ENCODE measurements at regions not wholly inside any gene's neighbourhood (a gene's known extent, or its start where the extent isn't known, plus 50 kb on each side); places are given as distances from the start of the nearest gene placed in this dataset.

DNA sequence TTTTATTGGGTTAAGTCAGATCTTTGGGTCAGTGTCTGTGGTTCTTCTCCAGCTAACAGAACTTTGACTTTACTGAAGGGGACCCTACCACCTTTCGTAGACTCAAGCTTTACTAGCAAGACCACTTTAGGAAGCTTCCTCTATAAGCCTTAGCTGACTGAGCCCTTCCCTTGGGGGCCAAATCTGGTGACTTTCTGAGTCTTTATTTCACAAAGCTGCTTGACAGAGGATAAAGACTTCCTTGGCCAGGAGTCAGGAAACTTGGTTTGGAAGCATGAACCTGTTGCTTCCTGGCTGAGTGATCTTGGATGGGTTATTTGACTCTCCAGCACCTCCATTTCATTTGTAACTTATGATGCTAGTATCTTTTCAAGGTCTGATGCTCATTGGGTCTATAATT lies 466.7 kb downstream of the TYW1 start:
- Histone ChIP-seq H3K4me3 (ENCODE audit: insufficient read depth, low read length) (no peak overlapping the region), H4K20me1 (ENCODE audit: insufficient read depth, low read length) (no peaks in the 10 kb centered on the region), H3K79me2 (ENCODE audit: insufficient read depth, low read length) (no peaks in the 10 kb centered on the region), H3K36me3 (ENCODE audit: insufficient read depth, low read length) (no peaks in the 10 kb centered on the region), H3K4me1 (ENCODE audit: insufficient read depth, low read length) (no peaks in the 10 kb centered on the region), H3K27me3 (ENCODE audit: insufficient read depth, low read length) (no peaks in the 10 kb centered on the region), H3K9me3 (ENCODE audit: low read depth, low read length) (no peaks in the 10 kb centered on the region), H3K4me2 (ENCODE audit: insufficient read depth, low read length) (no peak overlapping the region), H3K27ac (ENCODE audit: low read depth, low read length) (no peak overlapping the region), H2AFZ (ENCODE audit: low read length) (no peak overlapping the region)
- TF ChIP-seq CTCF (IDR thresholded peaks at IDR 0.05; ENCODE audit: extremely low read depth, low read depth, low read length): no peak
- no peak for DNase-seq (ENCODE audit: insufficient read length, low spot score, missing footprints)

GRCh38 chr7:67463983-67464382 lies 467.4 kb downstream of the TYW1 start:
- Histone ChIP-seq H3K4me2 (ENCODE audit: insufficient read depth, low read length) (no peak overlapping the region), H3K27ac (ENCODE audit: low read depth, low read length) (no peak overlapping the region), H3K36me3 (ENCODE audit: insufficient read depth, low read length) (no peaks in the 10 kb centered on the region), H3K4me3 (ENCODE audit: insufficient read depth, low read length) (no peak overlapping the region), H4K20me1 (ENCODE audit: insufficient read depth, low read length) (no peaks in the 10 kb centered on the region), H3K27me3 (ENCODE audit: insufficient read depth, low read length) (no peaks in the 10 kb centered on the region), H2AFZ (ENCODE audit: low read length) (no peak overlapping the region), H3K9me3 (ENCODE audit: low read depth, low read length) (no peaks in the 10 kb centered on the region), H3K4me1 (ENCODE audit: insufficient read depth, low read length) (no peaks in the 10 kb centered on the region), H3K79me2 (ENCODE audit: insufficient read depth, low read length) (no peaks in the 10 kb centered on the region)
- TF ChIP-seq CTCF (IDR thresholded peaks at IDR 0.05; ENCODE audit: extremely low read depth, low read depth, low read length): no peak
- DNase-seq (ENCODE audit: insufficient read length, low spot score, missing footprints): no peak

DNA sequence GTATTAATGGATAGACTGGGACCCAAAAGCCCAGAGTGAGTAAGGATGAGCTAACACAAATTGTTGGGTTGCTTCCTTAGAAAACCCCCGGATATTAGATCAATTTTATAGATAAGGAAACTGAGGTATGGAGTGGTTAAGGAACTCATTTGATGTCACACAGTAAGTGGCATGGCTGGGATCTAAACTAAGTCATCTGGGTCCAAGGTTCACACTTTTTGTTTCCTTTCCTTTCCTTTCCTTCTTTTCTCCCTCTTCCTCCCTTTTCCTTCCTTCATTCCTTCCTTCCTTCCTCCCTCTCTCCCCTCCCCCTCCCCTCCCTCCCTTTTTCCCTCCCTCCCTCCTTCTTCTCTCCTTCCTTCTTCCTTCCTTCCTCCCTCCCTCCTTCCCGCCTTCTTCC lies 469.5 kb downstream of the TYW1 start:
- H3K27ac ChIP-seq (ENCODE audit: low read depth, low read length): no peak overlapping the region
- no peak overlapping the region for H3K4me3 ChIP-seq (ENCODE audit: insufficient read depth, low read length)
- H3K4me1 ChIP-seq (ENCODE audit: insufficient read depth, low read length): no peaks in the 10 kb centered on the region
- no peak for TF ChIP-seq CTCF (IDR thresholded peaks at IDR 0.05; ENCODE audit: extremely low read depth, low read depth, low read length)
- no peaks in the 10 kb centered on the region for H4K20me1 ChIP-seq (ENCODE audit: insufficient read depth, low read length)
- H2AFZ ChIP-seq (ENCODE audit: low read length): no peak overlapping the region
- H3K4me2 ChIP-seq (ENCODE audit: insufficient read depth, low read length): no peak overlapping the region
- no peaks in the 10 kb centered on the region for H3K36me3 ChIP-seq (ENCODE audit: insufficient read depth, low read length)
- DNase-seq (ENCODE audit: insufficient read length, low spot score, missing footprints): no peak
- H3K27me3 ChIP-seq (ENCODE audit: insufficient read depth, low read length): no peaks in the 10 kb centered on the region
- no peaks in the 10 kb centered on the region for H3K79me2 ChIP-seq (ENCODE audit: insufficient read depth, low read length)
- no peaks in the 10 kb centered on the region for H3K9me3 ChIP-seq (ENCODE audit: low read depth, low read length)

- no peaks in the 10 kb centered on the region for H3K4me1 ChIP-seq (ENCODE audit: insufficient read depth, low read length)
- no peak overlapping the region for H3K4me2 ChIP-seq (ENCODE audit: insufficient read depth, low read length)
- TF ChIP-seq CTCF (IDR thresholded peaks at IDR 0.05; ENCODE audit: extremely low read depth, low read depth, low read length): no peak
- DNase-seq (ENCODE audit: insufficient read length, low spot score, missing footprints): no peak
- H3K27me3 ChIP-seq (ENCODE audit: insufficient read depth, low read length): no peaks in the 10 kb centered on the region
- no peaks in the 10 kb centered on the region for H3K79me2 ChIP-seq (ENCODE audit: insufficient read depth, low read length)
- no peak overlapping the region for H3K4me3 ChIP-seq (ENCODE audit: insufficient read depth, low read length)
- peaks cover 2% of the 10 kb centered on the region for H3K9me3 ChIP-seq (ENCODE audit: low read depth, low read length)
- H3K27ac ChIP-seq (ENCODE audit: low read depth, low read length): no peak overlapping the region
- H2AFZ ChIP-seq (ENCODE audit: low read length): no peak overlapping the region
- H3K36me3 ChIP-seq (ENCODE audit: insufficient read depth, low read length): no peaks in the 10 kb centered on the region
- H4K20me1 ChIP-seq (ENCODE audit: insufficient read depth, low read length): no peaks in the 10 kb centered on the region
Observed at GRCh38 chr7:67470256-67470751, 473.7 kb downstream of the TYW1 start.

All from osteoblast (primary cell).